ENCODE measurements at regions not wholly inside any gene's neighbourhood (a gene's known extent, or its start where the extent isn't known, plus 50 kb on each side); places are given as distances from the start of the nearest gene placed in this dataset.
"Not testable (repeated sequence)": the region's sequence is repeated elsewhere in the genome, so short reads cannot be mapped to it uniquely, and the experiment has no call there.

GRCh38 chr9:87383344-87384150 lies 114.1 kb upstream of the DAPK1 start:
- no peaks in the 10 kb centered on the region for H3K9me3 ChIP-seq (ENCODE audit: control insufficient read depth, insufficient read depth, low read length)
- TF ChIP-seq CTCF (IDR thresholded peaks at IDR 0.05): no peak
- DNase-seq (no peak), ATAC-seq (no peak)
- Mint-ChIP-seq H3K36me3 (no peaks in the 10 kb centered on the region), H3K4me1 (no peaks in the 10 kb centered on the region), H3K9me3 (no peaks in the 10 kb centered on the region), H3K27me3 (ENCODE audit: low read depth in 2 of 2) (peaks cover 6 to 8% of the 10 kb centered on the region in 2 donors), H3K4me3 (no peak overlapping the region), H3K27ac (no peak overlapping the region)
- no peak overlapping the region for H3K4me3 ChIP-seq (ENCODE audit: low read length)
- H3K27me3 ChIP-seq (ENCODE audit: control insufficient read depth, insufficient read depth, low read length): no peaks in the 10 kb centered on the region
- H3K36me3 ChIP-seq (ENCODE audit: control insufficient read depth, insufficient read depth, low read length): no peaks in the 10 kb centered on the region
- H3K27ac ChIP-seq (ENCODE audit: low read length): no peak overlapping the region
- intact Hi-C loops (cut with micrococcal nuclease): no loop called here
- WGBS (ENCODE audit: insufficient coverage): 85% methylated on average over 7 of the region's 7 CpGs
- no peaks in the 10 kb centered on the region for H3K4me1 ChIP-seq (ENCODE audit: control insufficient read depth, insufficient read depth, low read length)

- TF ChIP-seq CTCF (IDR thresholded peaks at IDR 0.05): no peak
- ATAC-seq (no peak), DNase-seq (no peak)
- Histone ChIP-seq H3K4me1 (ENCODE audit: control insufficient read depth, insufficient read depth, low read length) (no peaks in the 10 kb centered on the region), H3K4me3 (ENCODE audit: low read length) (no peak overlapping the region), H3K36me3 (ENCODE audit: control insufficient read depth, insufficient read depth, low read length) (no peaks in the 10 kb centered on the region), H3K27me3 (ENCODE audit: control insufficient read depth, insufficient read depth, low read length) (no peaks in the 10 kb centered on the region), H3K27ac (ENCODE audit: low read length) (no peak overlapping the region), H3K9me3 (ENCODE audit: control insufficient read depth, insufficient read depth, low read length) (no peaks in the 10 kb centered on the region)
- Mint-ChIP-seq H3K9me3 (no peaks in the 10 kb centered on the region), H3K4me1 (no peaks in the 10 kb centered on the region), H3K4me3 (no peak overlapping the region), H3K36me3 (no peaks in the 10 kb centered on the region), H3K27ac (no peak overlapping the region), H3K27me3 (ENCODE audit: low read depth in 2 of 2) (peaks cover 6 to 8% of the 10 kb centered on the region in 2 donors)
- intact Hi-C loops (cut with micrococcal nuclease): no loop called here
- 80% methylated on average over 2 of the region's 2 CpGs for WGBS (ENCODE audit: insufficient coverage)
Observed at GRCh38 chr9:87386490-87387025, 111.1 kb upstream of the DAPK1 start.

DNA sequence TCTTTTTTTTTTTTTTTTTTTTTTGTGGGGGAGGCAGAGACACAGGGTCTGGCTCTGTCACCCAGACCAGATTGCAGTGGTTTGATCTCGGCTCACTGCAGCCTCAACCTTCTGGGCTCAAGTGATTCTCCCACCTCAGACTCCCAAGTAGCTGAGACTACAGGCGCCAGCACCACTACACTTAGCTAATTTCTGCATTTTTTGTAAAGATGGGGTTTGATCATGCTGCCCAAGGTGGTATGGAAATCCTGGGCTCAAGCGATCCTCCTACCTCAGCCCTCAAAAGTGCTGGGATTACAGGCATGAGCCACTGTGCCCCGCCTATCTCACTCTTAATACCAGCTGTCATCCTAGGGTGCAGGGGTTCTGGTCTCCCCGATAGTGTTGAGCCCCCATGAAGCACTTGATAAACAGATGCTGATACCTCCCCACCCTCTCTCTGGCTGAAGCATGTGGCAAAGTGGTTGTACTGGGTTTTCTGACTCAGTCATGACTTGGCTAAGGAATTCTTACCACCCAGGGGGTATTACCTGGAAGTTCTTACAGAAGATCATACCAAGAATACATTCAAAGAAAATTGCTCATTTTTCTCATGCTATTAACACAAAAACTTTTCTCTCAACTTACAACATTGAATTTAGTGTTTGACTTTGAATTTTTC lies 110.2 kb upstream of the DAPK1 start:
- H3K36me3 ChIP-seq (ENCODE audit: control insufficient read depth, insufficient read depth, low read length): no peaks in the 10 kb centered on the region
- Mint-ChIP-seq H3K9me3 (no peaks in the 10 kb centered on the region), H3K4me3 (no peak overlapping the region), H3K27ac (no peak overlapping the region), H3K4me1 (no peaks in the 10 kb centered on the region), H3K27me3 (ENCODE audit: low read depth in 2 of 2) (peaks cover 6 to 8% of the 10 kb centered on the region in 2 donors), H3K36me3 (no peaks in the 10 kb centered on the region)
- no peaks in the 10 kb centered on the region for H3K27me3 ChIP-seq (ENCODE audit: control insufficient read depth, insufficient read depth, low read length)
- no peak overlapping the region for H3K27ac ChIP-seq (ENCODE audit: low read length)
- H3K9me3 ChIP-seq (ENCODE audit: control insufficient read depth, insufficient read depth, low read length): no peaks in the 10 kb centered on the region
- intact Hi-C loops (cut with micrococcal nuclease): no loop called here
- no peak overlapping the region for H3K4me3 ChIP-seq (ENCODE audit: low read length)
- 85% methylated on average over 3 of the region's 5 CpGs for WGBS (ENCODE audit: insufficient coverage)
- TF ChIP-seq CTCF (IDR thresholded peaks at IDR 0.05): no peak
- H3K4me1 ChIP-seq (ENCODE audit: control insufficient read depth, insufficient read depth, low read length): no peaks in the 10 kb centered on the region
- no peak for DNase-seq
- no peak for ATAC-seq

DNA sequence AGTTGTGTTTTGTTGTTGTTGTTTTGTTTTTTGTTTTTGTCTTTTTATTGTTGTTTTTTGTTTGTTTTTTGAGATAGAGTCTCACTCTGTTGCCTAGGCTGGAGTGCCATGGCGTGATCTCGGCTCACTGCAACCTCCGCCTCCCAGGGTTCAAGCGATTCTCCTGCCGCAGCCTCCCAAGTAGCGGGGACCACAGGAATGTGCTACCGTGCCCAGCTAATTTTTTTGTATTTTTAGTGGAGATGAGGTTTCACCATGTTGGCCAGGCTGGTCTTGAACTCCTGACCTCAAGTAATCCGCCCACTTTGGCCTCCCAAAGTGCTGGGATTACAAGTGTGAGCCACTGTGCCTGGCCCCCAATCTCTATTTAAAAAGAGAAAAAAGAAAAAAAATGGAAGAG lies 109.0 kb upstream of the DAPK1 start:
- H3K9me3 ChIP-seq (ENCODE audit: control insufficient read depth, insufficient read depth, low read length); H3K27ac ChIP-seq (ENCODE audit: low read length); H3K27me3 ChIP-seq (ENCODE audit: control insufficient read depth, insufficient read depth, low read length); DNase-seq; H3K4me3 ChIP-seq (ENCODE audit: low read length); H3K36me3 ChIP-seq (ENCODE audit: control insufficient read depth, insufficient read depth, low read length); intact Hi-C loops (cut with micrococcal nuclease); H3K9me3 Mint-ChIP-seq; H3K36me3 Mint-ChIP-seq; H3K27ac Mint-ChIP-seq; H3K4me1 ChIP-seq (ENCODE audit: control insufficient read depth, insufficient read depth, low read length); H3K4me1 Mint-ChIP-seq; H3K4me3 Mint-ChIP-seq; ATAC-seq: not testable (repeated sequence)
- peaks cover 8 to 13% of the 10 kb centered on the region in 2 donors for H3K27me3 Mint-ChIP-seq (ENCODE audit: low read depth in 2 of 2)
- 91% methylated on average over 8 of the region's 8 CpGs for WGBS (ENCODE audit: insufficient coverage)
